Uterus (tissue), 3 donors: ENCODE measurements at regions not wholly inside any gene's neighbourhood (a gene's known extent, or its start where the extent isn't known, plus 50 kb on each side); places are given as distances from the start of the nearest gene placed in this dataset.

Experiments used
- DNase-seq, 2 donors: peaks; one replicate each; pipeline ENCODE4 v3.0.0-alpha.2; 2019 to 2020
- H3K27ac ChIP-seq, 2 donors: fragments of 200-600 bp; sonication (generic); 1 replicate in 1 of 2; 2 replicates in 1 of 2; pipeline ENCODE4 v1.5.1; 2016 to 2018
- H3K27me3 ChIP-seq, 2 donors: fragments of 200-600 bp; sonication (generic); one replicate each; pipeline ENCODE4 v1.5.1; 2018 to 2019; ENCODE audit warnings: control low read depth in 1 of 2
- H3K36me3 ChIP-seq, 2 donors: fragments of 200-600 bp; sonication (generic); one replicate each; pipeline ENCODE4 v1.5.1; 2019; ENCODE audit warnings: control low read depth in 1 of 2
- H3K4me1 ChIP-seq, 2 donors: fragments of 200-600 bp; sonication (generic); one replicate each; pipeline ENCODE4 v1.5.1; 2018 to 2019; ENCODE audit warnings: control low read depth in 1 of 2
- H3K4me3 ChIP-seq, 2 donors: fragments of 200-600 bp; sonication (generic); 1 replicate in 1 of 2; 2 replicates in 1 of 2; pipeline ENCODE4 v1.5.1; 2018 to 2019; ENCODE audit warnings: mild to moderate bottlenecking in 1 of 2
- H3K9me3 ChIP-seq, 2 donors: fragments of 200-600 bp; sonication (generic); one replicate each; pipeline ENCODE4 v1.5.1; 2019; ENCODE audit warnings: control low read depth in 1 of 2
- CTCF ChIP-seq, 4 experiments: fragments of 200-600 bp in 2 of 4; fragments of 450-650 bp in 2 of 4; sonication (generic) in 2 of 4; IDR thresholded peaks; one replicate each; pipeline ENCODE4 v1.5.1; 2016 to 2019; ENCODE audit warnings: antibody characterized with exemption in 4 of 4, mild to moderate bottlenecking in 2 of 4, moderate library complexity in 1 of 4
- POLR2A ChIP-seq, 2 donors: fragments of 450-650 bp; IDR thresholded peaks; one replicate each; pipeline ENCODE4 v1.6.1; 2016; ENCODE audit warnings: antibody characterized with exemption in 2 of 2, mild to moderate bottlenecking in 1 of 2, moderate library complexity in 1 of 2
- intact Hi-C: fragments of 100-400 bp; cut with DNase I; formaldehyde crosslinking; loops from one replicate; pipeline ENCODE4 v1.15.1; 2023; ENCODE audit warnings: low total_unique reads
- donor health status: DM: yes; HTN: yes; CAD: no.

GRCh38 chr3:64890006-64890405 lies 202.2 kb upstream of the ADAMTS9 start:
- DNase-seq = peak; percentile 34 to 48
- intact Hi-C loops = no loop called here

GRCh38 chr3:64888840-64889392 lies 201.1 kb upstream of the ADAMTS9 start:
- no peak for TF ChIP-seq CTCF (IDR thresholded peaks at IDR 0.05)
- TF ChIP-seq POLR2A (IDR thresholded peaks at IDR 0.05) = no peak
- H3K9me3 ChIP-seq = no peaks in the 10 kb centered on the region
- peak overlapping the region in 1 of 2 donors; percentile 57 for H3K27ac ChIP-seq
- intact Hi-C loops = no loop called here
- H3K27me3 ChIP-seq = no peaks in the 10 kb centered on the region
- no peak overlapping the region for H3K4me3 ChIP-seq
- no peak for DNase-seq
- no peaks in the 10 kb centered on the region for H3K36me3 ChIP-seq
- no peaks in the 10 kb centered on the region for H3K4me1 ChIP-seq

More at GRCh38 chr3:64890006-64890405, 202.2 kb upstream of the ADAMTS9 start:
- Histone ChIP-seq H3K4me3 (no peak overlapping the region), H3K4me1 (no peaks in the 10 kb centered on the region), H3K36me3 (no peaks in the 10 kb centered on the region), H3K27me3 (no peaks in the 10 kb centered on the region), H3K27ac (peak overlapping the region in 1 of 2 donors; percentile 52), H3K9me3 (no peaks in the 10 kb centered on the region)
- TF ChIP-seq CTCF (IDR thresholded peaks at IDR 0.05) (no peak), POLR2A (IDR thresholded peaks at IDR 0.05) (no peak)

DNA sequence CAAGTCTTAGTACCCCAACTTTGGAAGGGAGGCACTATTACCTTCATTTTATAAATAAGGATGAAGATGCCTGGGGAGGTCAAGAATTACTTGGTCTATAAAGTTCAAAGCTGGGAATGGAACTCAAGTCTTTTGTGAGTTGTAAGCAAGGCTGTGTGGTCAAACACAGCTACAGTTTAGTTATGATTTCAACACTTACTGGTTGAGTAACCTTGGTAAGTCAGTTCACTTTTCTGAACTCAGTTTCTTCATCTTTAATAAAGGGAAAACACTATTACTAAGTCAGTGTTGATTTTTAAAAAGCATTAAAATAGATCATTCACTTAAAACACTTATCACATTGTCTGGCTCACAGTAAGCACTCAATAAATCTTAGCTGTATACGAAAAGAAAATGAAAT lies 200.4 kb upstream of the ADAMTS9 start:
- TF ChIP-seq POLR2A (IDR thresholded peaks at IDR 0.05) (no peak), CTCF (IDR thresholded peaks at IDR 0.05) (no peak)
- no peak for DNase-seq
- Histone ChIP-seq H3K36me3 (no peaks in the 10 kb centered on the region), H3K27me3 (no peaks in the 10 kb centered on the region), H3K4me3 (no peak overlapping the region), H3K4me1 (no peaks in the 10 kb centered on the region), H3K27ac (peak overlapping the region in 1 of 2 donors; percentile 9), H3K9me3 (no peaks in the 10 kb centered on the region)
- intact Hi-C loops = no loop called here

DNA sequence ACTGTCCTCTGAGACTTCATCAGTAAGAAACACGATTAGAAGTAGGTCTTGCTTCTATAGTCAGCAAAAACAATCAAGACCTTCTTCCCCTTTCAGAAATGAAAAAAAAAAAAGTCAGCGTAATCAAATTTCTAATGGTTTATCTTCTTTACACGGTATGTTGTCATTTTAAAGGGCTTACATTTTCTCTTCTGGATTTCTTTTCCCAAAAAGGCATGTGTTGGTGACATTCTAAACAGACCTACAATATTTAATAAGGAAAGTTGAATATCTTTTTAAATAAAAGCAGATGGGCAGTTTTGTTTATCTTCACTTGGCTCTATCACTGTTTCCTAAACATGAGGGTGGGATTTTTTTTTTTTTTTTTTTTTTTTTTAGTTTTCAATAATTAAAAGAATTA lies 197.3 kb upstream of the ADAMTS9 start:
- Histone ChIP-seq H3K9me3 (no peaks in the 10 kb centered on the region), H3K4me1 (no peaks in the 10 kb centered on the region), H3K27ac (peak overlapping the region; percentile 16 to 54), H3K27me3 (no peaks in the 10 kb centered on the region), H3K4me3 (no peak overlapping the region), H3K36me3 (no peaks in the 10 kb centered on the region)
- no peak for TF ChIP-seq POLR2A (IDR thresholded peaks at IDR 0.05)
- TF ChIP-seq CTCF (IDR thresholded peaks at IDR 0.05) = no peak
- intact Hi-C loops = no loop called here
- no peak for DNase-seq

DNA sequence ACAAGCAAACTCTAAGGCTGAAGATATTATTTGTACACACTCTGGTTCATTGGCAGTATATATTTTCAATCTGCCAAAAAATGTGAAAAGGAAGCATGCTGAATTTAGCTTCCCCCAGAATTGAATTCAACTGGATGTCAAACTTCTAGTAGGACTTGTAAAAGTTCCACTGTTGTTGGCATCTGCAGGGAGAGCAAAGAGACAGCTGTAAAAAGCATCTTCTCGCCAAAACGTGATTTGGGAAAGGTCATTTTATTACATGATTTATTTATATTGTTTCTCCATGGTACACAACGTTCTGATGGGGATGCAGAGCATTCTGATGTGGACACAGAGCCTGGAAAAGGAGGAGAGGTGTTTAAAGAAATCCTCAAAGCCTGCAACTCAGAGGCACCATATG lies 196.7 kb upstream of the ADAMTS9 start:
- Histone ChIP-seq H3K4me1 (no peaks in the 10 kb centered on the region), H3K36me3 (no peaks in the 10 kb centered on the region), H3K27me3 (no peaks in the 10 kb centered on the region), H3K27ac (peak overlapping the region; percentile 16 to 54), H3K9me3 (no peaks in the 10 kb centered on the region), H3K4me3 (no peak overlapping the region)
- intact Hi-C loops = no loop called here
- peak in 1 of 2 donors; percentile 34 for DNase-seq
- TF ChIP-seq CTCF (IDR thresholded peaks at IDR 0.05) (no peak), POLR2A (IDR thresholded peaks at IDR 0.05) (no peak)
